HL-60 (cell line): ENCODE measurements at regions not wholly inside any gene's neighbourhood (a gene's known extent, or its start where the extent isn't known, plus 50 kb on each side); places are given as distances from the start of the nearest gene placed in this dataset.
"Not testable (repeated sequence)": the region's sequence is repeated elsewhere in the genome, so short reads cannot be mapped to it uniquely, and the experiment has no call there.

Experiments
- CTCF ChIP-seq: IDR thresholded peaks from one replicate; pipeline ENCODE4 v1.5.1; 2011; ENCODE audit warnings: low read length, control low read depth, inconsistent platforms; ENCODE audit not compliant: insufficient read depth
- POLR2AphosphoS5 ChIP-seq: IDR thresholded peaks from 2 replicates; pipeline ENCODE4 v1.6.1; 2012; ENCODE audit warnings: low read depth
- REST ChIP-seq: IDR thresholded peaks from 2 replicates; pipeline ENCODE4 v1.6.1; 2012; ENCODE audit warnings: low read depth; ENCODE audit not compliant: insufficient replicate concordance

- TF ChIP-seq POLR2AphosphoS5, CTCF, REST: not testable (repeated sequence)
Observed at GRCh38 chr2:185524242-185524641, 214.4 kb upstream of the FSIP2 start.
